Muscle of leg (tissue), 3 donors: ENCODE measurements at regions not wholly inside any gene's neighbourhood (a gene's known extent, or its start where the extent isn't known, plus 50 kb on each side); places are given as distances from the start of the nearest gene placed in this dataset.
"Not testable (repeated sequence)": the region's sequence is repeated elsewhere in the genome, so short reads cannot be mapped to it uniquely, and the experiment has no call there.

Experiments
- DNase-seq: peaks from one replicate; pipeline ENCODE4 v3.0.0; 2013
- H3K27ac ChIP-seq: one replicate; pipeline ENCODE4 v1.5.1; 2013; ENCODE audit warnings: mild to moderate bottlenecking, low read length, control low read depth
- H3K27me3 ChIP-seq: one replicate; pipeline ENCODE4 v1.6.1; 2013; ENCODE audit warnings: low read length; ENCODE audit not compliant: control insufficient read depth, insufficient read depth
- H3K36me3 ChIP-seq: one replicate; pipeline ENCODE4 v1.6.1; 2013; ENCODE audit warnings: low read length; ENCODE audit not compliant: control insufficient read depth, insufficient read depth
- H3K4me1 ChIP-seq: one replicate; pipeline ENCODE4 v1.6.1; 2013; ENCODE audit warnings: low read length; ENCODE audit not compliant: control insufficient read depth, insufficient read depth
- H3K4me3 ChIP-seq: one replicate; pipeline ENCODE4 v1.5.1; 2013; ENCODE audit warnings: low read length, control low read depth
- H3K9me3 ChIP-seq: replicated peaks from 2 replicates; pipeline ENCODE4 v1.6.1; 2013; ENCODE audit warnings: low read depth, low read length; ENCODE audit not compliant: control insufficient read depth
- WGBS: methylation state at CpG from one replicate; pipeline ENCODE4 v1.1.5; 2013; ENCODE audit warnings: missing lambda C conversion rate; ENCODE audit not compliant: insufficient coverage; 5-methylcytosine and 5-hydroxymethylcytosine counted together

DNA sequence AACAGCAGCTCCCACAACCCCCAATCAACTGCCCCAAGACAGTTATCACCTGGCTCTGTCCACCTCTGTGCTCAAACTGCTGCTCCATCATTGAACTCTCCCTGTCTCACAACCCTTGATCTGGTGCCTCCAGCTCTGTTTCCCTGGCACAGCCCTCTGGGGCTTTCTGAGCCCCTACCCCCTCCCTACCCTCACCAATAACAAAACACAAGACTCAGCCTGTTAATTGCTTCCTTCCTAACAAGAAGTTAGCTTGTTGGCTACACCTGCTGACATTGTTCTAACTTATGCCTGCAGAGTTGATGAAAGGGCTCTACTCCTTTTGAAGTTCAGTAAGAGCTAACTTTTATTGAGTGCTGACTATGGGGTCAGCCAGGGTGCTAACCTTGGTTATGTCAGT lies 99.4 kb upstream of the FNDC3A start:
- Histone ChIP-seq H3K36me3 (no peaks in the 10 kb centered on the region), H3K4me1 (no peaks in the 10 kb centered on the region), H3K9me3 (no peaks in the 10 kb centered on the region), H3K27me3 (peaks cover 9% of the 10 kb centered on the region), H3K27ac (no peak overlapping the region), H3K4me3 (no peak overlapping the region)
- no peak for DNase-seq

GRCh38 chr13:48879432-48879831 lies 96.3 kb upstream of the FNDC3A start:
- DNase-seq: no peak
- H3K4me1 ChIP-seq: no peaks in the 10 kb centered on the region
- no peak overlapping the region for H3K27ac ChIP-seq
- H3K27me3 ChIP-seq: peaks cover 9% of the 10 kb centered on the region
- WGBS: no CpG with 5 or more reads among the region's 2 CpGs
- no peak overlapping the region for H3K4me3 ChIP-seq
- no peaks in the 10 kb centered on the region for H3K9me3 ChIP-seq
- no peaks in the 10 kb centered on the region for H3K36me3 ChIP-seq

GRCh38 chr13:48879854-48880253 lies 95.9 kb upstream of the FNDC3A start:
- no peaks in the 10 kb centered on the region for H3K4me1 ChIP-seq

DNA sequence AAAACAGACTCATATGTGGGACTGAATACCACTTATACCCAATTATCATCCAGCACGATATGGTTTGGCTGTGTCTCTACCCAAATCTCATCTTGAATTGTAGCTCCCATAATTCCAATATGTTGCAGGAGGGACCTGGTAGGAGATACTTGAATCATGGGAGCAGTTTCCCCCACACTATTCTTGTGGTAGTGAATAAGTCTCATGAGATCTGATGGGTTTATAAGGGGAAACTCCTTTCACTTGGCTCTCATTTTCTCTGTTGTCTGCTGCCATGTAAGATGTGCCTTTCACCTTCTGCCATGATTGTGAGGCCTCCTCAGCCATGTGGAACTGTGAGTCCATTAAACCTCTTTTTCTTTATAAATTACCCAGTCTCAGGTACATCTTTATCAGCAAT lies 91.9 kb upstream of the FNDC3A start:
- H3K27ac ChIP-seq, H3K4me3 ChIP-seq, H3K4me1 ChIP-seq, H3K27me3 ChIP-seq, H3K9me3 ChIP-seq, DNase-seq, H3K36me3 ChIP-seq: not testable (repeated sequence)
- WGBS: no CpG with 5 or more reads among the region's 1 CpG

More at GRCh38 chr13:48879854-48880253, 95.9 kb upstream of the FNDC3A start:
- WGBS: 43% methylated on average over 3 of the region's 7 CpGs
- peaks cover 9% of the 10 kb centered on the region for H3K27me3 ChIP-seq
- DNase-seq: no peak
- no peak overlapping the region for H3K4me3 ChIP-seq
- H3K9me3 ChIP-seq: no peaks in the 10 kb centered on the region
- no peak overlapping the region for H3K27ac ChIP-seq
- H3K36me3 ChIP-seq: no peaks in the 10 kb centered on the region

GRCh38 chr13:48885027-48885395 lies 90.7 kb upstream of the FNDC3A start:
- Histone ChIP-seq H3K27me3 (no peaks in the 10 kb centered on the region), H3K36me3 (no peaks in the 10 kb centered on the region), H3K4me1 (no peaks in the 10 kb centered on the region), H3K4me3 (no peak overlapping the region), H3K27ac (no peak overlapping the region), H3K9me3 (no peaks in the 10 kb centered on the region)
- DNase-seq: no peak

GRCh38 chr13:48888613-48889012 lies 87.1 kb upstream of the FNDC3A start:
- Histone ChIP-seq H3K4me1 (no peaks in the 10 kb centered on the region), H3K36me3 (no peaks in the 10 kb centered on the region), H3K27ac (no peak overlapping the region), H3K27me3 (no peaks in the 10 kb centered on the region), H3K4me3 (no peak overlapping the region), H3K9me3 (no peaks in the 10 kb centered on the region)
- DNase-seq: peak; percentile 22
- 28% methylated on average over 4 of the region's 5 CpGs for WGBS

GRCh38 chr13:48890391-48890790 lies 85.3 kb upstream of the FNDC3A start:
- no peak for DNase-seq
- Histone ChIP-seq H3K4me1 (no peaks in the 10 kb centered on the region), H3K36me3 (no peaks in the 10 kb centered on the region), H3K27ac (no peak overlapping the region), H3K9me3 (no peaks in the 10 kb centered on the region), H3K27me3 (no peaks in the 10 kb centered on the region), H3K4me3 (no peak overlapping the region)
- WGBS: 33% methylated on average over 1 of the region's 3 CpGs

DNA sequence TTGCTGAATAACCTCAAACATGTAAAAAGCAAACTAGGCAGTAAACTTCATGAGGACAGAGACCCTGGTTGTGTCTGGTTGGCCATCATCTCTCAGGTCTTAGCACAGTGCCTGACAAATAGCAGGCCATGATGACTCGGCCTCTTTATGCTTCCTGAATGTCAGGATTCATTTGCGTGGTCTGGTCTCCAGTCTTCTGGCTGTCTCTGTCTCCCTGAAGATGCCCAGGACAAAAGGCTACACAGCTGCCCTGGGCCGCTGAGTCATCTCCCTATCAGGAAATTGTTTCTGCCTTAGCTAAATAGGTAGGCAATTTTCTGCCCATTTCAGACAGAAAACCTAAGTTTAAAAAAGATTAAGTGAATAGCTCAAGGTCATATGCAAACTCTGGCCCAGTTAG lies 84.1 kb upstream of the FNDC3A start:
- H3K9me3 ChIP-seq: no peaks in the 10 kb centered on the region
- WGBS: 63% methylated on average over 1 of the region's 3 CpGs
- H3K27me3 ChIP-seq: no peaks in the 10 kb centered on the region
- no peak overlapping the region for H3K4me3 ChIP-seq
- no peaks in the 10 kb centered on the region for H3K4me1 ChIP-seq
- H3K27ac ChIP-seq: no peak overlapping the region
- H3K36me3 ChIP-seq: no peaks in the 10 kb centered on the region
- DNase-seq: no peak

GRCh38 chr13:48892053-48892687 lies 83.5 kb upstream of the FNDC3A start:
- Histone ChIP-seq H3K36me3 (no peaks in the 10 kb centered on the region), H3K4me3 (no peak overlapping the region), H3K27ac (no peak overlapping the region), H3K27me3 (no peaks in the 10 kb centered on the region), H3K9me3 (no peaks in the 10 kb centered on the region), H3K4me1 (no peaks in the 10 kb centered on the region)
- WGBS: no CpG with 5 or more reads among the region's 2 CpGs
- no peak for DNase-seq

- H3K9me3 ChIP-seq: no peaks in the 10 kb centered on the region
- WGBS: no CpG with 5 or more reads among the region's 3 CpGs
- H3K4me1 ChIP-seq: no peaks in the 10 kb centered on the region
- no peaks in the 10 kb centered on the region for H3K36me3 ChIP-seq
- no peak for DNase-seq
- H3K4me3 ChIP-seq: no peak overlapping the region
- no peaks in the 10 kb centered on the region for H3K27me3 ChIP-seq
- H3K27ac ChIP-seq: no peak overlapping the region
Observed at GRCh38 chr13:48892688-48893075, 83.0 kb upstream of the FNDC3A start.

DNA sequence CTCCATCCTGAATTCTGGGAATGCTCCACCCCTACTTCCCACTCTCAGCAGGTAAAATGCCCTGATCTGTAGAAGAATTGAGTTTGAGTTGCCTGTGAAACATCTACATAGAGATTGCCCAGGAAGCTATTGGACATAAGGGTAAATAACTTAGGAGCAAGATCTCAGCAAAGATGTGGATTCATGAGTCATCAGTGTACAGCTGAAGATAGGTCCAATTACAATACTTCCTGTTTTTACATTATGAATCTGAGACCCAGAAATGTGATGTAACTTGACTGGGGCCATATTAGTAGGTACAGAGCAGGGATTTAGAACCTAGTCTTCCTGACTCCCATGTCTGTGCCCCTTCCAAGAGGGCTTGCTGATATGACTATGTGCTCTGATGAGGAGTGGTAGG lies 79.4 kb upstream of the FNDC3A start:
- no peaks in the 10 kb centered on the region for H3K27me3 ChIP-seq
- DNase-seq: no peak
- H3K4me1 ChIP-seq: no peaks in the 10 kb centered on the region
- H3K27ac ChIP-seq: no peak overlapping the region
- no peak overlapping the region for H3K4me3 ChIP-seq
- no peaks in the 10 kb centered on the region for H3K36me3 ChIP-seq
- no peaks in the 10 kb centered on the region for H3K9me3 ChIP-seq
